ENCODE measurements at regions not wholly inside any gene's neighbourhood (a gene's known extent, or its start where the extent isn't known, plus 50 kb on each side); places are given as distances from the start of the nearest gene placed in this dataset.

DNA sequence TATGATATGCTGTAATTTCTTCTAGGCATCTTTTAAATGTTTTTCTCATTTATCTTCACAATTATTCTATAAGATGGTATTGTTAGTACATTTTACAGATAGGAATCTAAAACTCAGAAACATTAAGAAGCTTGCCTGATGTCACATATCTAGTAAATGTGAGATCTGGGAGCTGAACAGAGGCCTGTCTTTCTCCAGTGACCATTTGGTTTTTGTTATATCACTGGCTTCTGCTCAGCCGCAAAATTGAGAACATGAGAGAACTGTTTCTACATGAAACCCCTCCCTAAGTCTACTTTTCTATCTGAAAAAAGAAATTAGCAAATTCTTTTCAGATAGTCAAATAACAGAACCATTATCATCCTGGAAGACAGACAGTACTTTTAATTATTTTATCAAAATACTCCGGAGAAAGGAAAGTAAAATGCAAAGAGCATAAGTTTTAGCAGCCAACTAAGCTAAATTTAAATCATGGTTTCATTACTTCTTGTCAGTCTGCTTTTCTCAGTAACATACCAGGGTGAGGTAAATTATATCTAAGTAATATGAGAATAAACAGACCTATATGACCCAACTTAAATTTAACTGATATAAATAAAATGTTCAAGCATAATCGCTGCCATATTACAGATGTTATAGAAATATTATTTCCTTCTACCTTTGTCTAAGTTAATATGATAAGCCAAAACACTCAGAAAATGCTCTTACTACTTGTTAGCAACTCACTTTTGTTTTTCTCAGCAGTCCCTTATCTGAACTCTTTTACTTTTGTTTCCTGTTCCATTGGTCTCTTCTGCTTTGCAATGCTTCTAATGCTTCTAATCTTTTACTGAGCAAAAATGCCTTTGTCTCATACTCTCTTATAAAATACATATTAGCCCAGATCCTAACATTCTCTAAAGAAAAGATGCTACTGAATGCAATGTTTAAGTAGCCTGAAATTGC is 68.0 kb upstream of the MBNL1 start:
- peak; percentile 51 for FAIRE-seq
- no peak for DNase-seq (ENCODE audit: insufficient read length, low spot score)
- TF ChIP-seq SPI1 (IDR thresholded peaks at IDR 0.05; ENCODE audit: low read depth, low read length) (no peak), POLR2AphosphoS5 (IDR thresholded peaks at IDR 0.05; ENCODE audit: low read depth, low read length) (no peak), POU2F2 (IDR thresholded peaks at IDR 0.05; ENCODE audit: low read depth, low read length) (no peak), PAX5 (IDR thresholded peaks at IDR 0.05; ENCODE audit: insufficient read depth, low read length, severe bottlenecking) (no peak), POLR2A (IDR thresholded peaks at IDR 0.05; ENCODE audit: low read depth, low read length) (no peak), TAF1 (IDR thresholded peaks at IDR 0.05; ENCODE audit: low read depth, low read length) (no peak)

DNA sequence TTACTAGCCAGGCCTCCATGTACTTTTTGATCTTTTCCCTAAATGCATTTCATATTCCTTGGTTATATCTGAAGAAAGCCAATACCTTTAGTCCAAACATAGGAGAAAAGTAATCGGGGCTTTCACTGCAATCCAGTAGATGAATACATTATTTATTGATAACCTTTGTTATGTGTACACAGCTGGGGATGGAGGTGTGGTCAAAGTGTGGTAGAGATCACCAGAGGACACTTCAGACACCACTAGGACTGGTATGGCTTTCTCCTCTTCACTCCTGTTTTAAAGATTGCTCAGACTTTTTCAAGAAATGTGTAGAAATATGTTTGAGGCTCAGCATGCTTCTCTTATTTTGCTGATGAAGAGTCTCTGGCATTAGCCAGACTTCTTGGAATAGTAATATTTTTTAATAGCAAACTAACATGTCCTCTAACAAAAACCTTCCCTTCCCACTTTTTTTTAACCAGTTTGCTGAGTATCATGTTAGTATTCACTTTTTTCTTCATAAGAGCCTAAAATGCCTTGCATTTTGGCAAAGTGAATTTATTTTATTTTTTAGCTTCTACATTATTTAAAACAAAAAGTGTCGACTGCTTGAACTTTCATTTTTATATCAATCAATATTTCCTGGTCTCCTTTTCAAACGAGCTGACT is 65.6 kb upstream of the MBNL1 start:
- FAIRE-seq = no peak
- TF ChIP-seq SPI1 (IDR thresholded peaks at IDR 0.05; ENCODE audit: low read depth, low read length) (no peak), POLR2AphosphoS5 (IDR thresholded peaks at IDR 0.05; ENCODE audit: low read depth, low read length) (no peak), PAX5 (IDR thresholded peaks at IDR 0.05; ENCODE audit: insufficient read depth, low read length, severe bottlenecking) (no peak), POLR2A (IDR thresholded peaks at IDR 0.05; ENCODE audit: low read depth, low read length) (no peak), POU2F2 (IDR thresholded peaks at IDR 0.05; ENCODE audit: low read depth, low read length) (no peak), TAF1 (IDR thresholded peaks at IDR 0.05; ENCODE audit: low read depth, low read length) (no peak)
- DNase-seq (ENCODE audit: insufficient read length, low spot score) = no peak

DNA sequence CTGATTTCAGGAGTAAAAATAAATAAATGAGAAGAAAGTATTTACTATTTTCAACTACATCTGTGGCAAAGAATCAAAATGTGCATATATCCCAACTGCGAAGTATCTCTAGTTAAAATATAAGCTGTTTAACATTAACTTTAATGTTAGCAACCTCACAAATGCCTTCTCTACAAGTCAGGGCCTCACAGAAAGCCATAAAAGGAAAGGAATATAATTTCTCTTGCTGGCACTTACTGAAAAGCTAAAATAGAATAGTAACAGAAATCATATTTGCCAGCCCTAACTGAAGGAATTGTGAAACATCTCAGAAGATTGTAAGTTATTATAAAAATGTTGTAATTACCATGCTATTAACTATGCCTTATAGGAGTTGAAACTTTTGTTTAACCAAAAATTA is 65.1 kb upstream of the MBNL1 start:
- no peak for DNase-seq (ENCODE audit: insufficient read length, low spot score)
- TF ChIP-seq TAF1 (IDR thresholded peaks at IDR 0.05; ENCODE audit: low read depth, low read length) (no peak), PAX5 (IDR thresholded peaks at IDR 0.05; ENCODE audit: insufficient read depth, low read length, severe bottlenecking) (no peak), POLR2A (IDR thresholded peaks at IDR 0.05; ENCODE audit: low read depth, low read length) (no peak), POLR2AphosphoS5 (IDR thresholded peaks at IDR 0.05; ENCODE audit: low read depth, low read length) (no peak), SPI1 (IDR thresholded peaks at IDR 0.05; ENCODE audit: low read depth, low read length) (no peak), POU2F2 (IDR thresholded peaks at IDR 0.05; ENCODE audit: low read depth, low read length) (no peak)
- no peak for FAIRE-seq

DNA sequence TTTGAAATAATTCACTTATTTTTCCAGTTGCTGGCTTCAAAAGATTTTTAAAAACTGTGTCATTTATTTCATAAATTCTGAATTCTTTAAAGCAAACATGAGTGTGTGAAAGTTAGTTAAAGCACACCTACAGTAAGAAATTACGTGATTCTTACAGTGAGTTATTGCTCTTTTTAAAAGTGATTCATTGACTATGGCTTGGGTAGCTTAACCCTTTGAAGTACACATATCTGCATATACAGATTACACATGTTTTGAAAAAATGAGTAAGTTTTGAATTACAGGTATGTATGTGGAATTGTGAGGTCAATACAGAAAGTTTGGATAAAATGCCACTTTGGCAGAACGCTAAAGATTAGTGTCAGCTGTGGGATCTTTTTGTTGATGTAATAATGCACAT is 64.5 kb upstream of the MBNL1 start:
- DNase-seq (ENCODE audit: insufficient read length, low spot score) = no peak
- FAIRE-seq = peak; percentile 40
- no peak for TF ChIP-seq SPI1 (IDR thresholded peaks at IDR 0.05; ENCODE audit: low read depth, low read length)
- no peak for TF ChIP-seq POLR2AphosphoS5 (IDR thresholded peaks at IDR 0.05; ENCODE audit: low read depth, low read length)
- no peak for TF ChIP-seq POU2F2 (IDR thresholded peaks at IDR 0.05; ENCODE audit: low read depth, low read length)
- TF ChIP-seq POLR2A (IDR thresholded peaks at IDR 0.05; ENCODE audit: low read depth, low read length) = no peak
- TF ChIP-seq PAX5 (IDR thresholded peaks at IDR 0.05; ENCODE audit: insufficient read depth, low read length, severe bottlenecking) = no peak
- no peak for TF ChIP-seq TAF1 (IDR thresholded peaks at IDR 0.05; ENCODE audit: low read depth, low read length)

DNA sequence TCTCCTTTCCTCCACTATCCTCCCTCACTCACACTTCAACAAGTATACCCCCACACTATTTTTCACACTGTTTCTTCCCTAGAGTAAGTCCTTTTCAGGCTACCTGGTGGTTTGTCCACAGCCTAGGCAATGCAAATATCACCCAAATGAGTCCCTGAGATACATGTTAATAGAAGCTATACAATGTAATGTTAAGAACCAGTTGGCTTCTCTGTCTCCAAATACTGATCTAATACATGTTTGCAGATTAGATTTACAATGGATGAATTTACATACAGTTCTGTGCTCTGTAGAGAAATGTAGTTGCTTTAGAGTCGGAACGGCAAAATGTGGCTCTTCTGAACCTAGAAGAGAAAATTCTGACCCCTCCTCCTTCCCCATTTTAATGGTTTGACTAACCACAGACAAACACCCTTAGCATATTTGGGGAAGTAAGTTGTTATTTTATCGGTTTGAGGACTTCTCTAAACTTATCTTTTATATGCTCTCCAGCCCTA is 63.6 kb upstream of the MBNL1 start:
- FAIRE-seq (peak; percentile 80), DNase-seq (ENCODE audit: insufficient read length, low spot score) (no peak)
- TF ChIP-seq SPI1 (IDR thresholded peaks at IDR 0.05; ENCODE audit: low read depth, low read length) (peak; percentile 40; the same call in 1 of the 2 replicates), PAX5 (IDR thresholded peaks at IDR 0.05; ENCODE audit: insufficient read depth, low read length, severe bottlenecking) (no peak)

DNA sequence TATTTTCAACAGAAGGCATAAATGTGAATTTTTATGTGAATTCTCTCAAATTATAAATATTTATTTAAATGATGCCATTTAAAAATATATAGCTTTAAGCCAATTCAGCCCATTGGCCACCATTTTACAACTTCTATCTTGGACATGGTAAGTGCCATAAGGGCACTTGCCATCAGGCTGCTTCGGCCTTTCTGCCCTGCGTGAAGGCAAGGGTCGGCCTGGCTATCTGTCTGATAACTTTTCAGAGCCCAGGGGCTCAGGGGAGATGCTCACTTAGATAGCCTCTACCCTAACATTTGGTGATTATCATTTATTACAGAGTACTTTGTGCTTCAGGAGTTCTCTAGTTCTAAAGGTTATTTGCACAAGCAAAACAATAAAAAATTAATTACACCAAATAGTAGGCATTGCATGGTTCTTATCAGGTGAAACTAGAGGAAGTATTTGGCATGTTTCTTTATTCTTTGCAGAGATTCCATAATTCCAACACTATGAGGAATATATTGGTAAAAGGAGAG is 62.4 kb upstream of the MBNL1 start:
- FAIRE-seq = no peak
- no peak for DNase-seq (ENCODE audit: insufficient read length, low spot score)
- TF ChIP-seq POU2F2 (IDR thresholded peaks at IDR 0.05; ENCODE audit: low read depth, low read length) = no peak
- TF ChIP-seq TAF1 (IDR thresholded peaks at IDR 0.05; ENCODE audit: low read depth, low read length) = no peak

DNA sequence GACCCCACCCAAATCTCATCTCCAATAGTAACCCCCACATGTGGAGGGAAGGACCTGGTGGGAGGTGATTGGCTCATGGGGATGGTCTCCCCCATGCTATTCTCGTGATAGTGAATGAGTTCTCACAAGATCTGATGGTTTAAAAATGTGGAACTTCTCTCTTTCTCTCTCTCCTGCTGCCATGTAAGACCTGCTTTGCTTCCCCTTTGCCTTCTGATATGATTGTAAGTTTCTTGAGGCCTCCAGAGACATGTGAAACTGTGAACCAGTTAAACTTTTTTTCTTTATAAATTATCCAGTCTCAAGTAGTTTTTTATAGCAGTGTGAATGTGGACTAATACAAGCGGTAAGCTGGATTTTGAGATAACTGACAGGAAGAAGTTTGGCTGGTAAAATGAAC is 60.3 kb upstream of the MBNL1 start:
- FAIRE-seq (no peak), DNase-seq (ENCODE audit: insufficient read length, low spot score) (no peak)

DNA sequence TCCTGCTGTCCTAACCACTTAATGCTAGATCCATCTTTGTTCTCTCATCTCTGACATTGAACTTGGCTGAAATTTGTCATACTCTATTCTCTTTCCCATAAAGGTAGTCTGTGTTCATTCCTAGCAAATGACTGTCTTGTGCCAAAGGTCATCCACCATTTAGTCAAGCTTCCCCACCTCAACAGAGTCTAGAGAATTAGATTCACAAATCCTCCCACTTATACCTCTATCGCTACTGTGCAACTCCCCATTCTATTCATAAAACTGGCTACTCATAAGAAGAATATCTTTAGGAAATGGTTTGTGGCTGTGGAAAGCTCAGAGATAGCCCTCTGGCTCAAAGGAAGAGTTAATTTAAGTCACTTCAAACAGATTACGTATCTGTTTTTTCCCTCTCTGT is 59.7 kb upstream of the MBNL1 start:
- DNase-seq (ENCODE audit: insufficient read length, low spot score) (no peak), FAIRE-seq (no peak)
- no peak for TF ChIP-seq POU2F2 (IDR thresholded peaks at IDR 0.05; ENCODE audit: low read depth, low read length)
- TF ChIP-seq PAX5 (IDR thresholded peaks at IDR 0.05; ENCODE audit: insufficient read depth, low read length, severe bottlenecking) = no peak
- no peak for TF ChIP-seq POLR2A (IDR thresholded peaks at IDR 0.05; ENCODE audit: low read depth, low read length)
- no peak for TF ChIP-seq POLR2AphosphoS5 (IDR thresholded peaks at IDR 0.05; ENCODE audit: low read depth, low read length)
- TF ChIP-seq SPI1 (IDR thresholded peaks at IDR 0.05; ENCODE audit: low read depth, low read length) = no peak
- no peak for TF ChIP-seq TAF1 (IDR thresholded peaks at IDR 0.05; ENCODE audit: low read depth, low read length)

More for the DNA sequence above, 60.3 kb upstream of the MBNL1 start:
- TF ChIP-seq TAF1 (IDR thresholded peaks at IDR 0.05; ENCODE audit: low read depth, low read length) (no peak), POU2F2 (IDR thresholded peaks at IDR 0.05; ENCODE audit: low read depth, low read length) (no peak), POLR2A (IDR thresholded peaks at IDR 0.05; ENCODE audit: low read depth, low read length) (no peak), POLR2AphosphoS5 (IDR thresholded peaks at IDR 0.05; ENCODE audit: low read depth, low read length) (no peak), PAX5 (IDR thresholded peaks at IDR 0.05; ENCODE audit: insufficient read depth, low read length, severe bottlenecking) (no peak)

DNA sequence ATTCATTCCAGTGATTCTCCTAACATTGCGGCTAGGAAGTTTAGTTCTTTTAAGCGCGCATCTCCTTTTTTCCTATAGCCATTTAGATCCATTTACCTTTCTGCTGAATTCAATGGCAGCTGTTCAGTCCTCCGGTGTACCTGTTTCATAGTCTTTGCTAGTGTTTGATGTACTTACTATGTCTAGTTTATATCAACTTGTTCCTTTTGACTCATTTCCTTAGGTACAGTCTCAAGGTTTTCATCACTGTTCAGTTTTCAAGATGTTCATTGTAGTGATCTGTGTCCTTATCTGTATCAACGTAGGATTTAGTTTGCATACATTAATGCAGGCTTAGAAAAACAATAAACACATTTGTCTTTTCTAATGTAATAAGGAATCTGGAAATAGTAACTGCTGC is 59.0 kb upstream of the MBNL1 start:
- FAIRE-seq (no peak), DNase-seq (ENCODE audit: insufficient read length, low spot score) (no peak)
- TF ChIP-seq POU2F2 (IDR thresholded peaks at IDR 0.05; ENCODE audit: low read depth, low read length) = no peak
- no peak for TF ChIP-seq TAF1 (IDR thresholded peaks at IDR 0.05; ENCODE audit: low read depth, low read length)
- no peak for TF ChIP-seq POLR2AphosphoS5 (IDR thresholded peaks at IDR 0.05; ENCODE audit: low read depth, low read length)
- TF ChIP-seq PAX5 (IDR thresholded peaks at IDR 0.05; ENCODE audit: insufficient read depth, low read length, severe bottlenecking) = no peak
- TF ChIP-seq SPI1 (IDR thresholded peaks at IDR 0.05; ENCODE audit: low read depth, low read length) = no peak
- TF ChIP-seq POLR2A (IDR thresholded peaks at IDR 0.05; ENCODE audit: low read depth, low read length) = no peak

Data from GM12891 (cell line).